HEK293T (cell line): ENCODE measurements at regions not wholly inside any gene's neighbourhood (a gene's known extent, or its start where the extent isn't known, plus 50 kb on each side); places are given as distances from the start of the nearest gene placed in this dataset.

ENCODE experiments used
- CTCF ChIA-PET: fragments of 350-600 bp; formaldehyde crosslinking; extraction: SDS; loops from one replicate; lab custom pipeline; 2021; ENCODE audit warnings: antibody characterized with exemption, inconsistent platforms; lab: Yijun Ruan, JAX
- POLR2A ChIA-PET: fragments of 350-600 bp; formaldehyde crosslinking; extraction: SDS; loops from one replicate; lab custom pipeline; 2020; ENCODE audit warnings: antibody characterized with exemption, inconsistent platforms; lab: Yijun Ruan, JAX
- DNase-seq: peaks from one replicate; pipeline ENCODE4 v3.0.0; 2012; ENCODE audit warnings: mixed read lengths; ENCODE audit errors: extremely low spot score
- ARNT ChIP-seq: fragments of 450-650 bp; IDR thresholded peaks from 2 replicates; pipeline ENCODE4 v1.6.1; 2017; ENCODE audit warnings: mild to moderate bottlenecking
- BHLHE40 ChIP-seq: fragments of 450-650 bp; IDR thresholded peaks from 2 replicates; pipeline ENCODE4 v1.6.1; 2016; ENCODE audit warnings: mild to moderate bottlenecking, moderate library complexity, borderline replicate concordance
- CTBP1 ChIP-seq: fragments of 450-650 bp; IDR thresholded peaks from 2 replicates; pipeline ENCODE4 v1.6.1; 2016; ENCODE audit warnings: borderline replicate concordance
- ELF4 ChIP-seq: fragments of 450-650 bp; IDR thresholded peaks from 2 replicates; pipeline ENCODE4 v1.6.1; 2017; ENCODE audit warnings: antibody characterized with exemption
- FOXA1 ChIP-seq: fragments of 450-650 bp; IDR thresholded peaks from 2 replicates; pipeline ENCODE4 v1.6.1; 2016; ENCODE audit warnings: mild to moderate bottlenecking
- FOXK2 ChIP-seq: fragments of 450-650 bp; IDR thresholded peaks from 2 replicates; pipeline ENCODE4 v1.6.1; 2016; ENCODE audit warnings: mild to moderate bottlenecking
- FOXM1 ChIP-seq: fragments of 450-650 bp; IDR thresholded peaks from 2 replicates; pipeline ENCODE4 v1.6.1; 2017; ENCODE audit warnings: mild to moderate bottlenecking, borderline replicate concordance
- HDGF ChIP-seq: fragments of 450-650 bp; IDR thresholded peaks from 2 replicates; pipeline ENCODE4 v1.6.1; 2017; ENCODE audit warnings: antibody characterized with exemption, borderline replicate concordance
- L3MBTL2 ChIP-seq: fragments of 450-650 bp; conservative IDR thresholded peaks from 2 replicates; pipeline ENCODE4 v1.6.1; 2016; ENCODE audit warnings: mild to moderate bottlenecking
- LEF1 ChIP-seq: fragments of 450-650 bp; IDR thresholded peaks from 2 replicates; pipeline ENCODE4 v1.6.1; 2017; ENCODE audit warnings: mild to moderate bottlenecking, borderline replicate concordance
- NFRKB ChIP-seq: fragments of 450-650 bp; IDR thresholded peaks from 2 replicates; pipeline ENCODE4 v1.6.1; 2016; ENCODE audit warnings: mild to moderate bottlenecking, moderate library complexity
- SP1 ChIP-seq: fragments of 450-650 bp; IDR thresholded peaks from 2 replicates; pipeline ENCODE4 v1.6.1; 2017
- SUZ12 ChIP-seq: fragments of 450-650 bp; IDR thresholded peaks from 2 replicates; pipeline ENCODE4 v1.6.1; 2016; ENCODE audit warnings: mild to moderate bottlenecking
- TARDBP ChIP-seq: fragments of 450-650 bp; IDR thresholded peaks from 2 replicates; pipeline ENCODE4 v1.6.1; 2016
- ZNF384 ChIP-seq: fragments of 450-650 bp; IDR thresholded peaks from 2 replicates; pipeline ENCODE4 v1.6.1; 2016
- TF ChIP-seq, protein P1 (sequence below): fragments of 450-650 bp; IDR thresholded peaks from 2 replicates; pipeline ENCODE4 v1.6.1; 2016

DNA sequence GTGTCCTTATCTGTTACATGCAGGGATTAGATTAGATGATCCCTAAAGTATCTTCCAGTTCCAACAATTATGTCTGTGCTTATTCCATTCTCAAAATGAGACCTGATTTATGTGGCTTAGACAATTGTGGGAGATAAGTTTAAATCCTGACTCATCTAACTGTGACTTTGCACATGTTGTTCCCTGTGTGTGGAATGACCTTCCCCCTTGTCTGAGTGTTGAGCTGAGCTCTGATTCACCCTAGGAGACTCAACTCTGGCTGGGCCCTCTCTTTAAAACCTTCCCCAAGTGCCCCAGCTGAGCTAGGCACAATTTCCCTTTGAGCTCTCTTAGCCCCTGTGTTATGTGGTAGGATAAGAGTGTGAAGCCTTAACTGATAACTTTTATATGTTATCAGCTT is 118.9 kb upstream of the ELL2 start:
- ChIA-PET POLR2A (no interaction called here), CTCF (interaction anchor here (0.7 kb wide), 1 partner anchor 15 kb away, joined by 3 read pairs; no protein-coding TSS in a partner anchor)
- TF ChIP-seq, protein P1, sequence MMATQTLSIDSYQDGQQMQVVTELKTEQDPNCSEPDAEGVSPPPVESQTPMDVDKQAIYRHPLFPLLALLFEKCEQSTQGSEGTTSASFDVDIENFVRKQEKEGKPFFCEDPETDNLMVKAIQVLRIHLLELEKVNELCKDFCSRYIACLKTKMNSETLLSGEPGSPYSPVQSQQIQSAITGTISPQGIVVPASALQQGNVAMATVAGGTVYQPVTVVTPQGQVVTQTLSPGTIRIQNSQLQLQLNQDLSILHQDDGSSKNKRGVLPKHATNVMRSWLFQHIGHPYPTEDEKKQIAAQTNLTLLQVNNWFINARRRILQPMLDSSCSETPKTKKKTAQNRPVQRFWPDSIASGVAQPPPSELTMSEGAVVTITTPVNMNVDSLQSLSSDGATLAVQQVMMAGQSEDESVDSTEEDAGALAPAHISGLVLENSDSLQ: no peak
- TF ChIP-seq BHLHE40 (no peak), NFRKB (no peak), FOXM1 (no peak), TARDBP (no peak), ELF4 (no peak), CTBP1 (no peak), HDGF (no peak), LEF1 (no peak), SP1 (no peak), SUZ12 (no peak), FOXK2 (no peak), ZNF384 (no peak)
- DNase-seq: no peak

DNA sequence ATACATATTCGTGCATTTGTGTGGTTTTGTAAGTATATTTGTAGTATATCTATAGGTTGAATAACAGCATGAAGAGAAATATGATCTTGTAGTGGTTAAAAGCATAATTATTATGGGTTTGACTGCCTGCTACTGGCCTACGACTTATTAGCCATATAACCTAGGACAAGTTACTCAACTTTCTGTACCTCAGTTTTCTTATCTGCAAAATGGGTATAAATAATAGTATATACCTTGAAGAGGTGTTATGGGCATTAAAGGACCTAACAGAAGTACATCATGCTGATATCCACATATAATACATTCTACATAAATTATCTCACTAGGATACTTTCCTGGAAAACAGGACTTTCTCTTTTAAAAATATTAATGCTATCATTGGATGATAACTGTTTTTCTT is 118.3 kb upstream of the ELL2 start:
- CTCF ChIA-PET: no interaction called here
- POLR2A ChIA-PET: no interaction called here
- TF ChIP-seq ARNT (no peak), ELF4 (no peak), ZNF384 (no peak), CTBP1 (no peak), BHLHE40 (no peak), FOXM1 (no peak), LEF1 (no peak), SUZ12 (no peak), FOXA1 (no peak), HDGF (no peak), FOXK2 (no peak), NFRKB (no peak)
- TF ChIP-seq, protein P1: no peak
- no peak for DNase-seq

DNA sequence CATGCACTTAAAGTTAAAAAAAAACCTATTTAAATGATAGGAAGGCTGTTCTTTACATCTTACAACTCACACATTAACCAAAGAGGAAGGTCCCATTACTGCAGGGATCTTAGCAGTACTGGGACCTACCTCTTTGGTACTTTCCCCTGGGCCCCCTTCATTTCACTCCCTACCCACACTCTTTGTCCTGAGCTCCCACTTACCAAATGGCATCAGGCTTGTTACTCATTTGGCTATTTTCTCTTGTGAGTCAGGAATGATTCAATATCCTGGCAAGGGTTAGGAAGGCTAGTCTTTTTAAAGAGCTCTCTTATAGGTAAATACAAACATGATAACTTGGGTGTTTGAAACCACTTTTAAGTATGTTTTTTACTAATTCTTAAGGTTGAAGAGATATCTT is 117.4 kb upstream of the ELL2 start:
- CTCF ChIA-PET: no interaction called here
- TF ChIP-seq FOXM1 (no peak), FOXK2 (no peak), HDGF (no peak), SUZ12 (no peak), NFRKB (no peak), CTBP1 (no peak), TARDBP (no peak), L3MBTL2 (no peak), SP1 (no peak)
- no peak for DNase-seq

DNA sequence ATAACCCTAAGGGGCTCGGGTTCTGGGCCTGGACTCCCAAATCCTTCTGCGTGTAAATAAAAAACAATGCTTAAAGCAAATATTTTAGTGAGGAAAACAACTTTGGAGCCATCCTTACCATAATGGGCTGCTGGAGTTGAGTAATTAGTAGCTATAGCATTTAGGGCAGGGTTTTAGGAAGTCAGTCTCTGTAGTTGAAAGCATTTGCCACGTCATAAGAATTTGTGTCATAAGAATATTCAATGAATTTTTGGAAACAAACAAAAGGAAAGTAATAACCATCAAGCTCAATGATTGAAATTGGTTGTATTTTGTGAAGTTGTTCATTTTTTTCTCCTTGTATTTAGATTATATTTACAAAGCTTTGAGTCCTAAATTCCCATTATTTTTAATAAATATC is 114.8 kb upstream of the ELL2 start:
- ChIA-PET POLR2A (no interaction called here), CTCF (no interaction called here)
- TF ChIP-seq BHLHE40 (no peak), ZNF384 (no peak), TARDBP (no peak)
- TF ChIP-seq, protein P1: no peak
- DNase-seq: no peak

More for the DNA sequence above, 117.4 kb upstream of the ELL2 start:
- POLR2A ChIA-PET: no interaction called here

DNA sequence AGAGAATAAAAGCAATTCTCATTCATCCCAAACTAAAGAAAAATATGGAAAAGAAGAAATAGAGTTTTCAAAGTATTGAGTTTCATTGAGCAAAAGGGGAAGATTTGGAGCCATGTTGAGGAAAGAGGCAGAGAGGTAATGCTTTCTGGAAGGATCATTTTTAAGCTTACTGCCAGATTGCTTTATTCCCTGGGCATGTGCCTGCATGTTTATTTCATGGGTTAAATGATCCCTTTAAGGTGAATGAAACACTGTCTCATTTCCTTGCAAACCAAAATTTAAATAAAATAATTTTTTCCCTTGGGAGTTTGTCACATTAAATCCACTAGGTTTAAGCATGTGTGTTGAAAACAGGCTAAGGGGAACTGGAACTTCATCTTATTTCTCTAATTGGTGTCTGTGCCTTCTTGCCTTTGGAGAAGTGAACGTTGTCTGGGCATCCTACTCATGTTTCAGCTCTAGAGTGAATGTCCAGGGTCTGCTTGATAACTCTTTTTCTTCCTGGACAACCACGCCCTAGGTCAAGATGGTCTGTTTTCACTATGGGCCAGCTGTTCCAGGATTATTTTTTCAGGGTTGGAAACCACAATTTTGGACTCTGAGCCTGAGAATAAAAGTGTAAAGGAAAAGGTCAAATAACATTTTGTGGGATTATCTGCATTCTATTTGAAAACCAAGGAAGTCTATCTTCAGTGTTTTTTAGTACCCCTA is 114.1 kb upstream of the ELL2 start:
- CTCF ChIA-PET: no interaction called here
- POLR2A ChIA-PET: no interaction called here
- no peak for DNase-seq
- TF ChIP-seq CTBP1 (no peak), FOXK2 (no peak), FOXM1 (no peak), ZNF384 (no peak), SP1 (no peak), NFRKB (no peak), SUZ12 (no peak), FOXA1 (no peak), ARNT (no peak), LEF1 (no peak), TARDBP (no peak), ELF4 (no peak), BHLHE40 (no peak), HDGF (no peak), L3MBTL2 (no peak)
- TF ChIP-seq, protein P1: no peak

DNA sequence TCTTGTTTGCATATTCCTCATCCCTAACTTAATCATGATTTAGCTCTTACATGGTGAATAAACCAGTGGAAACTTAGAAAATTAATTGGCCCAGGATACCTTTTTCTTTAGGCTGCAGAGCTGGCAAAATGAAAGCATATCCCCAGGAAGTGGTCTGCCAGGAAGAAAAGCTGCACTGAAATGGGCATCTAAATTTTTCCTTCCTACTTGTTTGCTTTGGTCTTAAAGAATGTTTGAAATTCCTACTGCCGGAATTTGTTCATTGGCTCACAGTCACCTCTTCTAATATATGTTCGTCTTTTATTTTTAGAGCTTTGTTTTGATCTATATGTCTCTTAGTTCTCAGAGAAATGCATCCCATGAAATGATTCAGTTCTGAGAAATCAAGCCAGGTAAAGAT is 113.2 kb upstream of the ELL2 start:
- DNase-seq: no peak
- ChIA-PET POLR2A (no interaction called here), CTCF (no interaction called here)
- no peak for TF ChIP-seq SP1
- TF ChIP-seq FOXK2: no peak
- TF ChIP-seq L3MBTL2: no peak
- TF ChIP-seq TARDBP: no peak
- TF ChIP-seq BHLHE40: no peak
- no peak for TF ChIP-seq LEF1
- TF ChIP-seq CTBP1: no peak
- TF ChIP-seq ZNF384: no peak
- TF ChIP-seq NFRKB: no peak
